ENCODE measurements at regions not wholly inside any gene's neighbourhood (a gene's known extent, or its start where the extent isn't known, plus 50 kb on each side); places are given as distances from the start of the nearest gene placed in this dataset.

DNA sequence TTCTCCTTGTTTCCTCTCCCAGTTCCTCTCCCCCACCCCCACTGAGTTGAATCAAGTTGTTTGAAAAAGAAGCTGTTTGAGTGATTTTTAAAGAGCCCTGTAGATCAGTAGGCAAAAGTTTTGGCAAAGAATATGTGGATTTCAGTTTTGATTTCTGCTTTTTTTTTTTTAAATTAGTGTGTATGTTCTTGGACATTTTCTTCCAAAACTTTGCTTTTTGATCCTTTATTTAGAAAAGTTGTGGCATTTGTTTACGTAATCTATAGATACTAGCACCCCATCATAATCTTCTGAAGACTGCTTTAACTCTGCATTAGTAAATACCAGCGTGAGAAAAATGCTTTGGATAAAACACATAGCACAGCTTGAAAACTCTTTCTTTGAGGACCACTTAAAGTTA lies 190.3 kb upstream of the SEL1L start:
- H2AFZ ChIP-seq (ENCODE audit: low read depth, low read length): no peak overlapping the region
- no peak overlapping the region for H3K4me2 ChIP-seq (ENCODE audit: low read length)
- H4K20me1 ChIP-seq (ENCODE audit: insufficient read depth): no peaks in the 10 kb centered on the region
- H3K9me2 ChIP-seq (ENCODE audit: insufficient read depth, low read length): no peaks in the 10 kb centered on the region
- no peak overlapping the region for H3K4me3 ChIP-seq (ENCODE audit: low read length)
- no peaks in the 10 kb centered on the region for H3K36me3 ChIP-seq (ENCODE audit: insufficient read depth, low read length)
- H3K27me3 ChIP-seq (ENCODE audit: insufficient read depth, low read depth, low read length): no peaks in the 10 kb centered on the region
- H3K9me3 ChIP-seq (ENCODE audit: low read length): no peaks in the 10 kb centered on the region
- H3K79me2 ChIP-seq (replicated peaks; ENCODE audit: insufficient read depth, low read length): no peaks in the 10 kb centered on the region
- no peaks in the 10 kb centered on the region for H3F3A ChIP-seq (ENCODE audit: insufficient read depth, low read length, poor library complexity, severe bottlenecking)
- TF ChIP-seq TAF1 (IDR thresholded peaks at IDR 0.05; ENCODE audit: low read depth) (no peak), EZH2 (IDR thresholded peaks at IDR 0.05; ENCODE audit: borderline replicate concordance, insufficient read depth, low read length, poor library complexity, severe bottlenecking) (no peak), SMC3 (conservative IDR thresholded peaks at IDR 0.05; ENCODE audit: poor library complexity) (no peak)
- no peak overlapping the region for H3K27ac ChIP-seq (ENCODE audit: low read length)
- no peak overlapping the region for H3K9ac ChIP-seq (ENCODE audit: low read length)

DNA sequence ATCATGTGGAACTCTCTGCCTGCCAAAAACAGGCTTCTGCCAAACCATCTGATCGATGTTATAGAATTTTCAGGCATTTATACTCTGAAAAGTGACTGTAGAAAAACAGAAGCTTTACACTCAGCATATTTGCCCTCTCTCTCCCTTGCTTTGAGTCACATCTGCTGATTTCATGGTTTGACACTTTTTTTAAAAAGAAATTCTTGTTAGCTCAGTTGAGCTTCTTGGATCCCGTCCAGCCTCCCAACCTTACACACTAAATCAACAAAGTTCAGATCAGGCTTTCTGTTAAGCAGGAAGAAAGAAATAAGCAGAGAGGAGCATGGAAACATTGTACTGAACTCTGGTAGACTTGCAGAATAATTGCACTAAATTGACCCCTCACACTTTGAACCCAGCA lies 193.6 kb upstream of the SEL1L start:
- Histone ChIP-seq H3K27me3 (ENCODE audit: insufficient read depth, low read depth, low read length) (no peaks in the 10 kb centered on the region), H3K27ac (ENCODE audit: low read length) (no peak overlapping the region), H3K9me2 (ENCODE audit: insufficient read depth, low read length) (no peaks in the 10 kb centered on the region), H4K20me1 (ENCODE audit: insufficient read depth) (no peaks in the 10 kb centered on the region), H3K79me2 (replicated peaks; ENCODE audit: insufficient read depth, low read length) (no peaks in the 10 kb centered on the region), H3K4me3 (ENCODE audit: low read length) (no peak overlapping the region), H2AFZ (ENCODE audit: low read depth, low read length) (no peak overlapping the region), H3K9ac (ENCODE audit: low read length) (no peak overlapping the region), H3K9me3 (ENCODE audit: low read length) (no peaks in the 10 kb centered on the region), H3K36me3 (ENCODE audit: insufficient read depth, low read length) (no peaks in the 10 kb centered on the region), H3F3A (ENCODE audit: insufficient read depth, low read length, poor library complexity, severe bottlenecking) (no peaks in the 10 kb centered on the region), H3K4me2 (ENCODE audit: low read length) (no peak overlapping the region)
- no peak for TF ChIP-seq POLR2AphosphoS5 (IDR thresholded peaks at IDR 0.05)
- no peak for TF ChIP-seq RAD21 (conservative IDR thresholded peaks at IDR 0.05)
- no peak for TF ChIP-seq EZH2 (IDR thresholded peaks at IDR 0.05; ENCODE audit: borderline replicate concordance, insufficient read depth, low read length, poor library complexity, severe bottlenecking)
- TF ChIP-seq SMC3 (conservative IDR thresholded peaks at IDR 0.05; ENCODE audit: poor library complexity): no peak
- TF ChIP-seq, protein P1, sequence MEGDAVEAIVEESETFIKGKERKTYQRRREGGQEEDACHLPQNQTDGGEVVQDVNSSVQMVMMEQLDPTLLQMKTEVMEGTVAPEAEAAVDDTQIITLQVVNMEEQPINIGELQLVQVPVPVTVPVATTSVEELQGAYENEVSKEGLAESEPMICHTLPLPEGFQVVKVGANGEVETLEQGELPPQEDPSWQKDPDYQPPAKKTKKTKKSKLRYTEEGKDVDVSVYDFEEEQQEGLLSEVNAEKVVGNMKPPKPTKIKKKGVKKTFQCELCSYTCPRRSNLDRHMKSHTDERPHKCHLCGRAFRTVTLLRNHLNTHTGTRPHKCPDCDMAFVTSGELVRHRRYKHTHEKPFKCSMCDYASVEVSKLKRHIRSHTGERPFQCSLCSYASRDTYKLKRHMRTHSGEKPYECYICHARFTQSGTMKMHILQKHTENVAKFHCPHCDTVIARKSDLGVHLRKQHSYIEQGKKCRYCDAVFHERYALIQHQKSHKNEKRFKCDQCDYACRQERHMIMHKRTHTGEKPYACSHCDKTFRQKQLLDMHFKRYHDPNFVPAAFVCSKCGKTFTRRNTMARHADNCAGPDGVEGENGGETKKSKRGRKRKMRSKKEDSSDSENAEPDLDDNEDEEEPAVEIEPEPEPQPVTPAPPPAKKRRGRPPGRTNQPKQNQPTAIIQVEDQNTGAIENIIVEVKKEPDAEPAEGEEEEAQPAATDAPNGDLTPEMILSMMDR (IDR thresholded peaks at IDR 0.05; ENCODE audit: poor library complexity, severe bottlenecking): no peak
- TF ChIP-seq MXI1 (conservative IDR thresholded peaks at IDR 0.05; ENCODE audit: poor library complexity, severe bottlenecking): no peak
- no peak for TF ChIP-seq EP300 (conservative IDR thresholded peaks at IDR 0.05; ENCODE audit: poor library complexity, severe bottlenecking)
- TF ChIP-seq TAF1 (IDR thresholded peaks at IDR 0.05; ENCODE audit: low read depth): no peak
- TF ChIP-seq, protein P2, sequence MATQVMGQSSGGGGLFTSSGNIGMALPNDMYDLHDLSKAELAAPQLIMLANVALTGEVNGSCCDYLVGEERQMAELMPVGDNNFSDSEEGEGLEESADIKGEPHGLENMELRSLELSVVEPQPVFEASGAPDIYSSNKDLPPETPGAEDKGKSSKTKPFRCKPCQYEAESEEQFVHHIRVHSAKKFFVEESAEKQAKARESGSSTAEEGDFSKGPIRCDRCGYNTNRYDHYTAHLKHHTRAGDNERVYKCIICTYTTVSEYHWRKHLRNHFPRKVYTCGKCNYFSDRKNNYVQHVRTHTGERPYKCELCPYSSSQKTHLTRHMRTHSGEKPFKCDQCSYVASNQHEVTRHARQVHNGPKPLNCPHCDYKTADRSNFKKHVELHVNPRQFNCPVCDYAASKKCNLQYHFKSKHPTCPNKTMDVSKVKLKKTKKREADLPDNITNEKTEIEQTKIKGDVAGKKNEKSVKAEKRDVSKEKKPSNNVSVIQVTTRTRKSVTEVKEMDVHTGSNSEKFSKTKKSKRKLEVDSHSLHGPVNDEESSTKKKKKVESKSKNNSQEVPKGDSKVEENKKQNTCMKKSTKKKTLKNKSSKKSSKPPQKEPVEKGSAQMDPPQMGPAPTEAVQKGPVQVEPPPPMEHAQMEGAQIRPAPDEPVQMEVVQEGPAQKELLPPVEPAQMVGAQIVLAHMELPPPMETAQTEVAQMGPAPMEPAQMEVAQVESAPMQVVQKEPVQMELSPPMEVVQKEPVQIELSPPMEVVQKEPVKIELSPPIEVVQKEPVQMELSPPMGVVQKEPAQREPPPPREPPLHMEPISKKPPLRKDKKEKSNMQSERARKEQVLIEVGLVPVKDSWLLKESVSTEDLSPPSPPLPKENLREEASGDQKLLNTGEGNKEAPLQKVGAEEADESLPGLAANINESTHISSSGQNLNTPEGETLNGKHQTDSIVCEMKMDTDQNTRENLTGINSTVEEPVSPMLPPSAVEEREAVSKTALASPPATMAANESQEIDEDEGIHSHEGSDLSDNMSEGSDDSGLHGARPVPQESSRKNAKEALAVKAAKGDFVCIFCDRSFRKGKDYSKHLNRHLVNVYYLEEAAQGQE (IDR thresholded peaks at IDR 0.05; ENCODE audit: borderline replicate concordance): no peak

DNA sequence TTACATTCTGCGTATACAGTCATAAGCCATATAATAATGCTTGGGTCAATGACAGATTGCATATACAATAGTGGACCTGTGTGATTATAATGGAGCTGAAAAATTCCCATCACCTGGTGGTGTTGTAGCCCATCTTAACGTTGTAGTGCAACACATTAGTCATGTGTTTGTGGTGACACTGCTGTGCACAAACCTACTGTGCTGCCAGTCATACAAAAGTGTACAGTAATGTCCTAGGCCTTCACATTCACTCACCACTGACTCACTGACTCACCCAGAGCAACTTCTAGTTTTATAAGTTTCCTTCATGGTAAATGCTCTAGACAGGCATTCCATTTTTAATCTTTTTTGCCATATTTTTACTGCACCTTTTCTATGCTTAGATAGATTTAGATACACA lies 194.8 kb upstream of the SEL1L start:
- Histone ChIP-seq H3K9me3 (ENCODE audit: low read length) (no peaks in the 10 kb centered on the region), H3K36me3 (ENCODE audit: insufficient read depth, low read length) (no peaks in the 10 kb centered on the region), H3K79me2 (replicated peaks; ENCODE audit: insufficient read depth, low read length) (no peaks in the 10 kb centered on the region), H3K9ac (ENCODE audit: low read length) (no peak overlapping the region), H2AFZ (ENCODE audit: low read depth, low read length) (no peak overlapping the region), H3K9me2 (ENCODE audit: insufficient read depth, low read length) (no peaks in the 10 kb centered on the region), H3K4me3 (ENCODE audit: low read length) (no peak overlapping the region), H3K27ac (ENCODE audit: low read length) (no peak overlapping the region), H3F3A (ENCODE audit: insufficient read depth, low read length, poor library complexity, severe bottlenecking) (no peaks in the 10 kb centered on the region), H4K20me1 (ENCODE audit: insufficient read depth) (no peaks in the 10 kb centered on the region), H3K27me3 (ENCODE audit: insufficient read depth, low read depth, low read length) (no peaks in the 10 kb centered on the region), H3K4me2 (ENCODE audit: low read length) (no peak overlapping the region)
- TF ChIP-seq, protein P1 (IDR thresholded peaks at IDR 0.05; ENCODE audit: poor library complexity, severe bottlenecking): no peak
- TF ChIP-seq, protein P2 (IDR thresholded peaks at IDR 0.05; ENCODE audit: borderline replicate concordance): no peak
- TF ChIP-seq MXI1 (conservative IDR thresholded peaks at IDR 0.05; ENCODE audit: poor library complexity, severe bottlenecking) (no peak), EP300 (conservative IDR thresholded peaks at IDR 0.05; ENCODE audit: poor library complexity, severe bottlenecking) (no peak), EZH2 (IDR thresholded peaks at IDR 0.05; ENCODE audit: borderline replicate concordance, insufficient read depth, low read length, poor library complexity, severe bottlenecking) (no peak), RAD21 (conservative IDR thresholded peaks at IDR 0.05) (no peak), TAF1 (IDR thresholded peaks at IDR 0.05; ENCODE audit: low read depth) (no peak), POLR2AphosphoS5 (IDR thresholded peaks at IDR 0.05) (no peak), SMC3 (conservative IDR thresholded peaks at IDR 0.05; ENCODE audit: poor library complexity) (no peak)
